COLO668 (cell line): ENCODE measurements at regions not wholly inside any gene's neighbourhood (a gene's known extent, or its start where the extent isn't known, plus 50 kb on each side); places are given as distances from the start of the nearest gene placed in this dataset.

Source experiments
- DNase-seq: peaks from one replicate; lab custom pipeline; 2025; ENCODE audit not compliant: unreplicated experiment; lab: John Stamatoyannopoulos, UW

GRCh38 chr5:97838214-97838613 is 655.2 kb upstream of the RIOK2 start:
- no peak for DNase-seq

GRCh38 chr5:97839341-97840086 is 656.5 kb upstream of the RIOK2 start:
- no peak for DNase-seq

- no peak for DNase-seq
Measured at GRCh38 chr5:97840643-97841042, 657.6 kb upstream of the RIOK2 start.

GRCh38 chr5:97842687-97843086 is 659.6 kb upstream of the RIOK2 start:
- DNase-seq = no peak

GRCh38 chr5:97844797-97845196 is 661.8 kb upstream of the RIOK2 start:
- no peak for DNase-seq

GRCh38 chr5:97846643-97847042 is 663.6 kb upstream of the RIOK2 start:
- no peak for DNase-seq

GRCh38 chr5:97847920-97848631 is 665.0 kb upstream of the RIOK2 start:
- DNase-seq = no peak

GRCh38 chr5:97851036-97851435 is 668.0 kb upstream of the RIOK2 start:
- no peak for DNase-seq

GRCh38 chr5:97854871-97855762 is 672.1 kb upstream of the RIOK2 start:
- DNase-seq = no peak

- DNase-seq = no peak
Measured at GRCh38 chr5:97874491-97874890, 691.4 kb upstream of the RIOK2 start.

- no peak for DNase-seq
Measured at GRCh38 chr5:97876272-97876671, 693.2 kb upstream of the RIOK2 start.

GRCh38 chr5:97877588-97877987 is 694.5 kb upstream of the RIOK2 start:
- DNase-seq = no peak

GRCh38 chr5:97888439-97888838 is 705.4 kb upstream of the RIOK2 start:
- DNase-seq = no peak

- no peak for DNase-seq
Measured at GRCh38 chr5:97891971-97892370, 708.9 kb upstream of the RIOK2 start.

- DNase-seq = no peak
Measured at GRCh38 chr5:97903742-97904141, 720.7 kb upstream of the RIOK2 start.

GRCh38 chr5:97906135-97906534 is 723.1 kb upstream of the RIOK2 start:
- no peak for DNase-seq

- DNase-seq = no peak
Measured at GRCh38 chr5:97907646-97908400, 724.8 kb upstream of the RIOK2 start.

- DNase-seq = no peak
Measured at GRCh38 chr5:97909541-97909940, 726.5 kb upstream of the RIOK2 start.

- DNase-seq = no peak
Measured at GRCh38 chr5:97914483-97914882, 731.4 kb upstream of the RIOK2 start.

GRCh38 chr5:97915106-97915505 is 732.1 kb upstream of the RIOK2 start:
- DNase-seq = no peak

GRCh38 chr5:97918057-97918456 is 735.0 kb upstream of the RIOK2 start:
- DNase-seq = no peak
